ENCODE measurements at regions not wholly inside any gene's neighbourhood (a gene's known extent, or its start where the extent isn't known, plus 50 kb on each side); places are given as distances from the start of the nearest gene placed in this dataset.
"Not testable (repeated sequence)": the region's sequence is repeated elsewhere in the genome, so short reads cannot be mapped to it uniquely, and the experiment has no call there.

- H3K9ac ChIP-seq (ENCODE audit: low read length), result no peak overlapping the region
- H3K4me1 ChIP-seq (ENCODE audit: insufficient read depth, low read length), result no peaks in the 10 kb centered on the region
- intact Hi-C loops (cut with micrococcal nuclease), result no loop called here
- ChIA-PET POLR2A (ENCODE audit: unreplicated experiment) (no interaction called here), CTCF (no interaction called here)
- H3K9me2 ChIP-seq (replicated peaks; ENCODE audit: low read length), result no peaks in the 10 kb centered on the region
- H3K4me3 ChIP-seq (ENCODE audit: low read length), result no peak overlapping the region
- ATAC-seq, result peak; percentile 94
- BruUV-seq (replicated peaks), result no TSS peak
- H2AFZ ChIP-seq (ENCODE audit: low read length), result no peak overlapping the region
- no peak for TF ChIP-seq CTCF (conservative IDR thresholded peaks at IDR 0.05; ENCODE audit: low read depth, low read length)
- no peak for TF ChIP-seq EZH2 (IDR thresholded peaks at IDR 0.05; ENCODE audit: low read length, unreplicated experiment)
- no peak for TF ChIP-seq EZH2phosphoT487 (IDR thresholded peaks at IDR 0.05; ENCODE audit: borderline replicate concordance, low read length)
- no peaks in the 10 kb centered on the region for H3K79me2 ChIP-seq (ENCODE audit: low read length)
- H4K20me1 ChIP-seq (ENCODE audit: low read length), result no peaks in the 10 kb centered on the region
- no peaks in the 10 kb centered on the region for H3K27me3 ChIP-seq (ENCODE audit: low read length)
- peak; percentile 35 for DNase-seq
- no peak overlapping the region for H3K27ac ChIP-seq (ENCODE audit: low read length)
- H3K4me2 ChIP-seq (ENCODE audit: low read length), result no peak overlapping the region
- no peaks in the 10 kb centered on the region for H3F3A ChIP-seq (ENCODE audit: low read length, unreplicated experiment)
- H3K36me3 ChIP-seq (ENCODE audit: low read depth, low read length), result no peaks in the 10 kb centered on the region
- no peaks in the 10 kb centered on the region for H3K9me3 ChIP-seq (ENCODE audit: low read length)
These were observed 240.7 kb downstream of the FZD1 start for GRCh38 chr7:91504919-91505318.

GRCh38 chr7:91506966-91507365 is 242.7 kb downstream of the FZD1 start:
- H3K9me3 ChIP-seq (ENCODE audit: low read length); H3K27ac ChIP-seq (ENCODE audit: low read length); ATAC-seq; H3K9ac ChIP-seq (ENCODE audit: low read length); H3K79me2 ChIP-seq (ENCODE audit: low read length); POLR2A ChIA-PET (ENCODE audit: unreplicated experiment); intact Hi-C loops (cut with micrococcal nuclease); H3K4me1 ChIP-seq (ENCODE audit: insufficient read depth, low read length); DNase-seq; H3K27me3 ChIP-seq (ENCODE audit: low read length); H3K4me3 ChIP-seq (ENCODE audit: low read length); BruUV-seq (replicated peaks); CTCF ChIA-PET; H4K20me1 ChIP-seq (ENCODE audit: low read length); H2AFZ ChIP-seq (ENCODE audit: low read length); H3K36me3 ChIP-seq (ENCODE audit: low read depth, low read length); H3F3A ChIP-seq (ENCODE audit: low read length, unreplicated experiment); H3K9me2 ChIP-seq (replicated peaks; ENCODE audit: low read length); H3K4me2 ChIP-seq (ENCODE audit: low read length): not testable (repeated sequence)

- H2AFZ ChIP-seq (ENCODE audit: low read length); CTCF ChIA-PET; H3K4me2 ChIP-seq (ENCODE audit: low read length); DNase-seq; BruUV-seq (replicated peaks); POLR2A ChIA-PET (ENCODE audit: unreplicated experiment); H3K27ac ChIP-seq (ENCODE audit: low read length); ATAC-seq; H3F3A ChIP-seq (ENCODE audit: low read length, unreplicated experiment); H3K4me1 ChIP-seq (ENCODE audit: insufficient read depth, low read length); H3K79me2 ChIP-seq (ENCODE audit: low read length); H3K27me3 ChIP-seq (ENCODE audit: low read length); intact Hi-C loops (cut with micrococcal nuclease); H3K36me3 ChIP-seq (ENCODE audit: low read depth, low read length); H3K9me2 ChIP-seq (replicated peaks; ENCODE audit: low read length); H3K9ac ChIP-seq (ENCODE audit: low read length); H3K9me3 ChIP-seq (ENCODE audit: low read length); H3K4me3 ChIP-seq (ENCODE audit: low read length); H4K20me1 ChIP-seq (ENCODE audit: low read length): not testable (repeated sequence)
These were observed 247.6 kb downstream of the FZD1 start for GRCh38 chr7:91511861-91512260.

- Histone ChIP-seq H3K4me3 (ENCODE audit: low read length) (no peak overlapping the region), H3K27ac (ENCODE audit: low read length) (no peak overlapping the region), H3K36me3 (ENCODE audit: low read depth, low read length) (no peaks in the 10 kb centered on the region), H3K9me3 (ENCODE audit: low read length) (no peaks in the 10 kb centered on the region), H3K79me2 (ENCODE audit: low read length) (no peaks in the 10 kb centered on the region), H2AFZ (ENCODE audit: low read length) (no peak overlapping the region), H3K27me3 (ENCODE audit: low read length) (no peaks in the 10 kb centered on the region), H3K4me2 (ENCODE audit: low read length) (no peak overlapping the region), H3K9ac (ENCODE audit: low read length) (no peak overlapping the region), H4K20me1 (ENCODE audit: low read length) (no peaks in the 10 kb centered on the region), H3K4me1 (ENCODE audit: insufficient read depth, low read length) (no peaks in the 10 kb centered on the region), H3K9me2 (replicated peaks; ENCODE audit: low read length) (no peaks in the 10 kb centered on the region), H3F3A (ENCODE audit: low read length, unreplicated experiment) (no peaks in the 10 kb centered on the region)
- BruUV-seq (replicated peaks), result no TSS peak
- TF ChIP-seq CTCF (conservative IDR thresholded peaks at IDR 0.05; ENCODE audit: low read depth, low read length), result no peak
- no peak for TF ChIP-seq EZH2phosphoT487 (IDR thresholded peaks at IDR 0.05; ENCODE audit: borderline replicate concordance, low read length)
- no peak for TF ChIP-seq EZH2 (IDR thresholded peaks at IDR 0.05; ENCODE audit: low read length, unreplicated experiment)
- ATAC-seq, result no peak
- peak; percentile 9 for DNase-seq
- CTCF ChIA-PET, result interaction anchor here (0.6 kb wide), 1 partner anchor 14 kb away, joined by 3 read pairs; no protein-coding TSS in a partner anchor
- intact Hi-C loops (cut with micrococcal nuclease), result no loop called here
- POLR2A ChIA-PET (ENCODE audit: unreplicated experiment), result no interaction called here
These were observed 248.7 kb downstream of the FZD1 start for GRCh38 chr7:91512958-91513357.
